Activated CD8-positive, alpha-beta memory T cell treated with anti-CD3 and anti-CD28 coated beads for 24 hours (primary cell): ENCODE measurements at regions not wholly inside any gene's neighbourhood (a gene's known extent, or its start where the extent isn't known, plus 50 kb on each side); places are given as distances from the start of the nearest gene placed in this dataset.
"Not testable (repeated sequence)": the region's sequence is repeated elsewhere in the genome, so short reads cannot be mapped to it uniquely, and the experiment has no call there.

Experiments
- DNase-seq: peaks from one replicate; pipeline ENCODE4 v3.0.0-alpha.2; 2020

- no peak for DNase-seq
These were observed 291.2 kb downstream of the ASMT start for GRCh38 chrX:1906028-1906427.

- not testable (repeated sequence) for DNase-seq
These were observed 294.1 kb downstream of the ASMT start for GRCh38 chrX:1908996-1909395.

- DNase-seq, result no peak
These were observed 294.8 kb downstream of the ASMT start for GRCh38 chrX:1909419-1910206.

GRCh38 chrX:1910207-1910470 is 295.3 kb downstream of the ASMT start:
- DNase-seq, result no peak

- DNase-seq, result no peak
These were observed 296.7 kb downstream of the ASMT start for GRCh38 chrX:1911401-1912128.

- DNase-seq, result no peak
These were observed 297.3 kb downstream of the ASMT start for GRCh38 chrX:1912193-1912592.

GRCh38 chrX:1914606-1915365 is 299.9 kb downstream of the ASMT start:
- no peak for DNase-seq

GRCh38 chrX:1918780-1919179 is 303.9 kb downstream of the ASMT start:
- DNase-seq, result no peak

- no peak for DNase-seq
These were observed 310.2 kb downstream of the ASMT start for GRCh38 chrX:1925053-1925481.

GRCh38 chrX:1928805-1929204 is 313.9 kb downstream of the ASMT start:
- DNase-seq, result no peak

- no peak for DNase-seq
These were observed 317.4 kb downstream of the ASMT start for GRCh38 chrX:1932231-1932630.

- no peak for DNase-seq
These were observed 319.1 kb downstream of the ASMT start for GRCh38 chrX:1933964-1934363.

GRCh38 chrX:1935805-1936204 is 320.9 kb downstream of the ASMT start:
- DNase-seq, result no peak

- DNase-seq, result no peak
These were observed 323.3 kb downstream of the ASMT start for GRCh38 chrX:1938190-1938589.

- no peak for DNase-seq
These were observed 326.5 kb downstream of the ASMT start for GRCh38 chrX:1941321-1941720.

- DNase-seq, result no peak
These were observed 331.0 kb downstream of the ASMT start for GRCh38 chrX:1945879-1946278.

- DNase-seq, result no peak
These were observed 332.1 kb downstream of the ASMT start for GRCh38 chrX:1946974-1947373.
